H1 (cell line): ENCODE measurements at regions not wholly inside any gene's neighbourhood (a gene's known extent, or its start where the extent isn't known, plus 50 kb on each side); places are given as distances from the start of the nearest gene placed in this dataset.

Experiments used
- CTCF ChIA-PET: fragments of 300-600 bp; sonication (Branson Sonifier 250); formaldehyde crosslinking; loops from one replicate; lab custom pipeline; 2021; ENCODE audit not compliant: partially characterized antibody; lab: Charles Lee
- POLR2A ChIA-PET: fragments of 300-600 bp; sonication (Branson Sonifier 250); formaldehyde crosslinking; loops from one replicate; lab custom pipeline; 2021; ENCODE audit warnings: inconsistent platforms; ENCODE audit not compliant: partially characterized antibody; lab: Charles Lee
- DNase-seq, 2 experiments: peaks; one replicate each; pipeline versions ENCODE4 v3.0.0 to v3.0.0-alpha.2; 2010 to 2022; ENCODE audit warnings: low spot score in 2 of 2, low read depth in 1 of 2, mixed read lengths in 1 of 2
- FAIRE-seq: peaks from 2 replicates; lab custom pipeline; 2011; peaks lifted over from hg19 to GRCh38; lab: Jason Lieb, UNC
- H2AFZ ChIP-seq: 2 replicates; pipeline ENCODE4 v1.8.1; 2012; ENCODE audit warnings: low read length, inconsistent platforms
- H2AK5ac ChIP-seq: 2 replicates; pipeline ENCODE4 v1.6.1; 2013; ENCODE audit warnings: low read depth, low read length
- H2BK120ac ChIP-seq: replicated peaks from 2 replicates; pipeline ENCODE3; 2013; ENCODE audit warnings: low read depth, low read length, inconsistent platforms
- H2BK12ac ChIP-seq: 2 replicates; pipeline ENCODE4 v1.6.1; 2013; ENCODE audit warnings: low read depth, low read length
- H2BK15ac ChIP-seq: 2 replicates; pipeline ENCODE4 v1.6.1; 2013; ENCODE audit warnings: low read length
- H2BK20ac ChIP-seq: 2 replicates; pipeline ENCODE4 v1.6.1; 2013; ENCODE audit warnings: low read length
- H2BK5ac ChIP-seq: 2 replicates; pipeline ENCODE4 v1.6.1; 2013; ENCODE audit warnings: low read depth, low read length
- H3K14ac ChIP-seq: 2 replicates; pipeline ENCODE4 v1.6.1; 2013; ENCODE audit warnings: inconsistent platforms; ENCODE audit not compliant: insufficient read length
- H3K18ac ChIP-seq: 2 replicates; pipeline ENCODE4 v1.6.1; 2013; ENCODE audit warnings: low read length; ENCODE audit errors: extremely low read depth
- H3K23ac ChIP-seq: 2 replicates; pipeline ENCODE4 v1.6.1; 2013; ENCODE audit warnings: inconsistent platforms; ENCODE audit not compliant: insufficient read length
- H3K23me2 ChIP-seq: 2 replicates; pipeline ENCODE4 v1.6.1; 2013; ENCODE audit warnings: low read depth, low read length
- H3K27ac ChIP-seq: 2 replicates; pipeline ENCODE4 v1.6.1; 2011; ENCODE audit warnings: low read depth, low read length, inconsistent platforms
- H3K27me3 ChIP-seq, 4 experiments: replicated peaks in 1 of 4; 1 replicate in 1 of 4; 2 replicates in 3 of 4; pipeline versions ENCODE4 v1.6.1 to v1.8.1; 2011 to 2013; ENCODE audit warnings: low read length in 3 of 4, mild to moderate bottlenecking in 3 of 4, inconsistent platforms in 2 of 4, mixed read lengths in 2 of 4, moderate library complexity in 1 of 4; ENCODE audit not compliant: control insufficient read depth in 3 of 4, insufficient read depth in 3 of 4; ENCODE audit errors: extremely low read depth in 1 of 4
- H3K36me3 ChIP-seq, 4 experiments: 2 replicates each; pipeline versions ENCODE4 v1.6.1 to v1.8.1; 2011 to 2013; ENCODE audit warnings: mild to moderate bottlenecking in 4 of 4, low read length in 3 of 4, moderate library complexity in 2 of 4, control low read depth in 1 of 4, inconsistent platforms in 1 of 4; ENCODE audit not compliant: insufficient read depth in 4 of 4, control insufficient read depth in 2 of 4
- H3K4ac ChIP-seq: replicated peaks from 2 replicates; pipeline ENCODE3; 2013; ENCODE audit warnings: low read length, low read depth, mixed read lengths, inconsistent platforms; ENCODE audit not compliant: insufficient read length
- H3K4me1 ChIP-seq, 4 experiments: replicated peaks in 1 of 4; 1 replicate in 1 of 4; 2 replicates in 3 of 4; pipeline versions ENCODE4 v1.6.1 to v1.8.1; 2011 to 2013; ENCODE audit warnings: low read length in 3 of 4, inconsistent platforms in 2 of 4, mixed read lengths in 1 of 4; ENCODE audit not compliant: insufficient read depth in 4 of 4, control insufficient read depth in 3 of 4
- H3K4me2 ChIP-seq, 2 experiments: 2 replicates each; pipeline versions ENCODE4 v1.6.1 to v1.8.1; 2011 to 2013; ENCODE audit warnings: low read depth in 2 of 2, low read length in 2 of 2, control low read depth in 1 of 2, inconsistent platforms in 1 of 2, mild to moderate bottlenecking in 1 of 2; ENCODE audit not compliant: insufficient read depth in 1 of 2
- H3K4me3 ChIP-seq, 4 experiments: fragments of 200-600, 300-600 bp in 1 of 4; sonication (generic), shearing (Covaris generic), sonication (Bioruptor Twin) in 1 of 4; 2 replicates each; pipeline versions ENCODE4 v1.5.1 to v1.8.1; 2011 to 2016; ENCODE audit warnings: low read length in 4 of 4, low read depth in 3 of 4, control low read depth in 2 of 4, inconsistent platforms in 2 of 4, mild to moderate bottlenecking in 2 of 4, mixed read lengths in 1 of 4, moderate library complexity in 1 of 4; ENCODE audit not compliant: insufficient read depth in 2 of 4; ENCODE audit errors: extremely low read depth in 1 of 4
- H3K56ac ChIP-seq: replicated peaks from 2 replicates; pipeline ENCODE3; 2013; ENCODE audit warnings: low read depth, mild to moderate bottlenecking, mixed read lengths, low read length, inconsistent platforms; ENCODE audit not compliant: insufficient read length
- H3K79me1 ChIP-seq: 2 replicates; pipeline ENCODE4 v1.6.1; 2013; ENCODE audit warnings: low read depth, low read length, control low read depth
- H3K79me2 ChIP-seq, 2 experiments: 2 replicates each; pipeline versions ENCODE4 v1.6.1 to v1.8.1; 2012 to 2013; ENCODE audit warnings: low read length in 2 of 2, mild to moderate bottlenecking in 2 of 2, inconsistent platforms in 1 of 2; ENCODE audit not compliant: insufficient read depth in 2 of 2, control insufficient read depth in 1 of 2
- H3K9ac ChIP-seq, 4 experiments: replicated peaks in 1 of 4; 1 replicate in 1 of 4; 2 replicates in 3 of 4; pipeline versions ENCODE4 v1.6.1 to v1.8.1; 2011 to 2013; ENCODE audit warnings: low read depth in 3 of 4, low read length in 3 of 4, control low read depth in 2 of 4, mild to moderate bottlenecking in 2 of 4, moderate library complexity in 2 of 4, inconsistent platforms in 1 of 4; ENCODE audit errors: extremely low read depth in 1 of 4
- H3K9me3 ChIP-seq, 2 experiments: 2 replicates each; pipeline versions ENCODE4 v1.6.1 to v1.8.1; 2012 to 2013; ENCODE audit warnings: mild to moderate bottlenecking in 2 of 2, moderate library complexity in 2 of 2, control low read depth in 1 of 2, inconsistent platforms in 1 of 2, low read depth in 1 of 2, low read length in 1 of 2, mixed read lengths in 1 of 2; ENCODE audit not compliant: insufficient read depth in 2 of 2
- H4K20me1 ChIP-seq, 2 experiments: replicated peaks in 1 of 2; 2 replicates each; pipeline versions ENCODE3 to v1.8.1; 2011 to 2013; ENCODE audit warnings: inconsistent platforms in 2 of 2, low read length in 2 of 2, mild to moderate bottlenecking in 1 of 2; ENCODE audit not compliant: insufficient read depth in 2 of 2, control insufficient read depth in 1 of 2
- H4K5ac ChIP-seq: 2 replicates; pipeline ENCODE4 v1.6.1; 2013; ENCODE audit warnings: low read length, low read depth, mixed read lengths, inconsistent platforms; ENCODE audit not compliant: insufficient read length
- H4K8ac ChIP-seq: 2 replicates; pipeline ENCODE4 v1.8.0; 2013; ENCODE audit warnings: mild to moderate bottlenecking, moderate library complexity, low read length, inconsistent platforms; ENCODE audit not compliant: insufficient read depth; ENCODE audit errors: extremely low read depth
- H4K91ac ChIP-seq: replicated peaks from 2 replicates; pipeline ENCODE3; 2013; ENCODE audit warnings: low read length, mixed read lengths, inconsistent platforms; ENCODE audit not compliant: insufficient read length
- CTCF ChIP-seq, 3 experiments: IDR thresholded peaks; 1 replicate in 2 of 3; 2 replicates in 1 of 3; pipeline versions ENCODE4 v1.5.1 to v1.6.1; 2011; ENCODE audit warnings: low read length in 3 of 3, mild to moderate bottlenecking in 3 of 3, inconsistent platforms in 2 of 3, low read depth in 1 of 3, moderate library complexity in 1 of 3; ENCODE audit not compliant: insufficient read depth in 1 of 3; ENCODE audit errors: control extremely low read depth in 1 of 3
- GABPA ChIP-seq: IDR thresholded peaks from 2 replicates; pipeline ENCODE4 v1.6.1; 2011; ENCODE audit warnings: mild to moderate bottlenecking, low read length, moderate library complexity, borderline replicate concordance; ENCODE audit not compliant: insufficient read depth
- GTF2F1 ChIP-seq: IDR thresholded peaks from 2 replicates; pipeline ENCODE4 v1.6.1; 2012; ENCODE audit warnings: low read depth, low read length, improper control_type of control experiment, borderline replicate concordance
- JUND ChIP-seq: IDR thresholded peaks from 2 replicates; pipeline ENCODE4 v1.6.1; 2011; ENCODE audit warnings: mild to moderate bottlenecking, improper control_type of control experiment, low read length
- MAFK ChIP-seq: IDR thresholded peaks from 2 replicates; pipeline ENCODE4 v1.6.1; 2012; ENCODE audit warnings: low read depth, mild to moderate bottlenecking, improper control_type of control experiment, low read length
- POU5F1 ChIP-seq: IDR thresholded peaks from 2 replicates; pipeline ENCODE4 v1.6.1; 2011; ENCODE audit warnings: low read depth, mild to moderate bottlenecking, low read length, moderate library complexity
- SIRT6 ChIP-seq: IDR thresholded peaks from one replicate; pipeline ENCODE4 v1.7.1; 2012; ENCODE audit warnings: low read length, inconsistent platforms
- SP4 ChIP-seq: IDR thresholded peaks from 2 replicates; pipeline ENCODE4 v1.6.1; 2012; ENCODE audit warnings: low read length, inconsistent platforms
- TBP ChIP-seq: IDR thresholded peaks from 2 replicates; pipeline ENCODE4 v1.6.1; 2011; ENCODE audit warnings: low read depth, low read length, improper control_type of control experiment
- WGBS, 2 experiments: shearing (Covaris generic) in 1 of 2; methylation state at CpG; one replicate each; pipeline versions ENCODE4 v1.1.6 to v1.1.7; 2013 to 2015; ENCODE audit warnings: low lambda C conversion rate in 2 of 2, mixed read lengths in 2 of 2, inconsistent platforms in 1 of 2, low coverage in 1 of 2, missing lambda C conversion rate in 1 of 2; ENCODE audit not compliant: insufficient replicate concordance in 2 of 2, insufficient coverage in 1 of 2, insufficient read length in 1 of 2; ENCODE audit errors: extremely low coverage in 1 of 2, missing lambda C conversion rate in 1 of 2; 5-methylcytosine and 5-hydroxymethylcytosine counted together

GRCh38 chr1:69045572-69045971, 522.1 kb upstream of the LRRC7 start:
- Histone ChIP-seq H2AFZ (no peak overlapping the region), H4K91ac (no peak overlapping the region), H2BK5ac (no peak overlapping the region), H3K23ac (no peak overlapping the region), H2BK20ac (no peak overlapping the region), H3K79me1 (no peaks in the 10 kb centered on the region), H4K5ac (no peak overlapping the region), H3K14ac (no peak overlapping the region), H2AK5ac (no peak overlapping the region), H3K4me1 (no peaks in the 10 kb centered on the region), H3K18ac (no peak overlapping the region), H3K36me3 (no peaks in the 10 kb centered on the region), H4K8ac (no peak overlapping the region), H3K23me2 (no peaks in the 10 kb centered on the region), H3K9me3 (no peaks in the 10 kb centered on the region), H3K4me2 (no peak overlapping the region), H3K56ac (no peak overlapping the region), H3K79me2 (no peaks in the 10 kb centered on the region), H3K27ac (no peak overlapping the region), H4K20me1 (no peaks in the 10 kb centered on the region), H3K4me3 (no peak overlapping the region), H2BK120ac (no peak overlapping the region), H3K9ac (no peak overlapping the region), H2BK15ac (no peak overlapping the region), H2BK12ac (no peak overlapping the region), H3K27me3 (no peaks in the 10 kb centered on the region), H3K4ac (no peak overlapping the region)
- ChIA-PET CTCF (interaction anchor here (1.2 kb wide), 1 partner anchor 236 kb away, joined by 3 read pairs; no protein-coding TSS in a partner anchor), POLR2A (no interaction called here)
- DNase-seq (no peak), FAIRE-seq (no peak)
- 86% methylated on average over 1 of the region's 1 CpG; no CpG with 5 or more reads in 1 of the 2 experiments for WGBS, 2 experiments
- TF ChIP-seq TBP: no peak
- no peak for TF ChIP-seq MAFK
- no peak for TF ChIP-seq GTF2F1
- no peak for TF ChIP-seq JUND
- TF ChIP-seq POU5F1: no peak
- no peak for TF ChIP-seq GABPA
- TF ChIP-seq SP4: no peak
- no peak for TF ChIP-seq SIRT6
- no peak for TF ChIP-seq CTCF (IDR thresholded peaks at IDR 0.05; ENCODE audit: control extremely low read depth in 1 of 3, insufficient read depth in 1 of 3, low read depth in 1 of 3, low read length in 3 of 3)
